MM.1S (cell line): ENCODE measurements at regions not wholly inside any gene's neighbourhood (a gene's known extent, or its start where the extent isn't known, plus 50 kb on each side); places are given as distances from the start of the nearest gene placed in this dataset.

Experiments used
- EZH2 ChIP-seq: fragments of 300-600 bp; sonication (generic); optimal IDR thresholded peaks from 2 replicates; pipeline ENCODE3; 2017; ENCODE audit warnings: low read depth, mild to moderate bottlenecking, antibody characterized with exemption, low read length, mixed read lengths
- EZH2phosphoT487 ChIP-seq: fragments of 300-600 bp; sonication (generic); IDR thresholded peaks from 2 replicates; pipeline ENCODE4 v1.6.1; 2018; ENCODE audit warnings: antibody characterized with exemption, low read length
- TF ChIP-seq, protein P1 (sequence below): fragments of 300-600 bp; sonication (generic); IDR thresholded peaks from 2 replicates; pipeline ENCODE4 v1.5.1; 2016; ENCODE audit warnings: antibody characterized with exemption, low read length, mixed read lengths

DNA sequence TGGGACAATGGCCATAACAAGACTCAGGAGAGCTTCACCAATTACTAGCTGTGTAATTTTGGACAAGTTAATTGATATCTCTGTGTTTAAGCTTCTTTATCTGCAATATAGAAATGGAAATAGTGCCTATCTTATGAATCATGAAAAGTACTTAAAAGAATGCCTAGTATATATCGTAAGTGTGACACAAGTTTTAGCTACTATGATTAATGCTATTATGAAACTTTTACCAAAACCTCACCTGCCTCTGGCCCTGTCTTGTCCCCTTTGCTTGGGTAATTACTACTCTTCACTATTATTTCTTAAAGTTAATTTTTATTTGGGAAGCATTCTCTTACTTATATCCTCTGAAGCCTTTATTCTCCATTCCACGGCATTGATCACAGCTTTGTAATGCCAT lies 75.0 kb upstream of the NETO1 start:
- TF ChIP-seq, protein P1, sequence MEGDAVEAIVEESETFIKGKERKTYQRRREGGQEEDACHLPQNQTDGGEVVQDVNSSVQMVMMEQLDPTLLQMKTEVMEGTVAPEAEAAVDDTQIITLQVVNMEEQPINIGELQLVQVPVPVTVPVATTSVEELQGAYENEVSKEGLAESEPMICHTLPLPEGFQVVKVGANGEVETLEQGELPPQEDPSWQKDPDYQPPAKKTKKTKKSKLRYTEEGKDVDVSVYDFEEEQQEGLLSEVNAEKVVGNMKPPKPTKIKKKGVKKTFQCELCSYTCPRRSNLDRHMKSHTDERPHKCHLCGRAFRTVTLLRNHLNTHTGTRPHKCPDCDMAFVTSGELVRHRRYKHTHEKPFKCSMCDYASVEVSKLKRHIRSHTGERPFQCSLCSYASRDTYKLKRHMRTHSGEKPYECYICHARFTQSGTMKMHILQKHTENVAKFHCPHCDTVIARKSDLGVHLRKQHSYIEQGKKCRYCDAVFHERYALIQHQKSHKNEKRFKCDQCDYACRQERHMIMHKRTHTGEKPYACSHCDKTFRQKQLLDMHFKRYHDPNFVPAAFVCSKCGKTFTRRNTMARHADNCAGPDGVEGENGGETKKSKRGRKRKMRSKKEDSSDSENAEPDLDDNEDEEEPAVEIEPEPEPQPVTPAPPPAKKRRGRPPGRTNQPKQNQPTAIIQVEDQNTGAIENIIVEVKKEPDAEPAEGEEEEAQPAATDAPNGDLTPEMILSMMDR, result no peak
- TF ChIP-seq EZH2phosphoT487, result no peak
- no peak for TF ChIP-seq EZH2
